ENCODE measurements at regions not wholly inside any gene's neighbourhood (a gene's known extent, or its start where the extent isn't known, plus 50 kb on each side); places are given as distances from the start of the nearest gene placed in this dataset.
"Not testable (repeated sequence)": the region's sequence is repeated elsewhere in the genome, so short reads cannot be mapped to it uniquely, and the experiment has no call there.

- BruUV-seq (replicated peaks), result no TSS peak
- intact Hi-C loops (cut with micrococcal nuclease), result no loop called here
- ChIA-PET CTCF (no interaction called here), POLR2A (no interaction called here)
- Mint-ChIP-seq H3K36me3 (ENCODE audit: insufficient read depth, unreplicated experiment) (no peaks in the 10 kb centered on the region), H3K27me3 (ENCODE audit: insufficient read depth, unreplicated experiment) (peaks cover 47% of the 10 kb centered on the region), H3K4me3 (ENCODE audit: unreplicated experiment) (no peak overlapping the region), H3K27ac (ENCODE audit: low read depth, unreplicated experiment) (no peak overlapping the region), H3K9me3 (ENCODE audit: unreplicated experiment) (no peaks in the 10 kb centered on the region), H3K4me1 (ENCODE audit: insufficient read depth, unreplicated experiment) (no peaks in the 10 kb centered on the region)
- no peak for TF ChIP-seq CTCF (IDR thresholded peaks at IDR 0.05; ENCODE audit: unreplicated experiment)
- no peak for DNase-seq (ENCODE audit: unreplicated experiment)
Observed at GRCh38 chr7:1301882-1302251, 69.2 kb downstream of the UNCX start.

- intact Hi-C loops (cut with micrococcal nuclease), result no loop called here
- no peaks in the 10 kb centered on the region for H3K9me3 Mint-ChIP-seq (ENCODE audit: unreplicated experiment)
- CTCF ChIA-PET, result no interaction called here
- H3K27me3 Mint-ChIP-seq (ENCODE audit: insufficient read depth, unreplicated experiment), result peaks cover 38% of the 10 kb centered on the region
- no peak for DNase-seq (ENCODE audit: unreplicated experiment)
- no peak overlapping the region for H3K27ac Mint-ChIP-seq (ENCODE audit: low read depth, unreplicated experiment)
- BruUV-seq (replicated peaks), result no TSS peak
- TF ChIP-seq CTCF (IDR thresholded peaks at IDR 0.05; ENCODE audit: unreplicated experiment), result no peak
- no peaks in the 10 kb centered on the region for H3K4me1 Mint-ChIP-seq (ENCODE audit: insufficient read depth, unreplicated experiment)
- H3K4me3 Mint-ChIP-seq (ENCODE audit: unreplicated experiment), result no peak overlapping the region
- H3K36me3 Mint-ChIP-seq (ENCODE audit: insufficient read depth, unreplicated experiment), result no peaks in the 10 kb centered on the region
- POLR2A ChIA-PET, result no interaction called here
Observed at GRCh38 chr7:1302936-1303335, 70.3 kb downstream of the UNCX start.

GRCh38 chr7:1304011-1304410 lies 71.3 kb downstream of the UNCX start:
- H3K36me3 Mint-ChIP-seq (ENCODE audit: insufficient read depth, unreplicated experiment); H3K4me3 Mint-ChIP-seq (ENCODE audit: unreplicated experiment); intact Hi-C loops (cut with micrococcal nuclease); H3K9me3 Mint-ChIP-seq (ENCODE audit: unreplicated experiment); BruUV-seq (replicated peaks); POLR2A ChIA-PET; CTCF ChIA-PET; DNase-seq (ENCODE audit: unreplicated experiment); H3K27ac Mint-ChIP-seq (ENCODE audit: low read depth, unreplicated experiment); H3K4me1 Mint-ChIP-seq (ENCODE audit: insufficient read depth, unreplicated experiment): not testable (repeated sequence)
- peaks cover 30% of the 10 kb centered on the region for H3K27me3 Mint-ChIP-seq (ENCODE audit: insufficient read depth, unreplicated experiment)

DNA sequence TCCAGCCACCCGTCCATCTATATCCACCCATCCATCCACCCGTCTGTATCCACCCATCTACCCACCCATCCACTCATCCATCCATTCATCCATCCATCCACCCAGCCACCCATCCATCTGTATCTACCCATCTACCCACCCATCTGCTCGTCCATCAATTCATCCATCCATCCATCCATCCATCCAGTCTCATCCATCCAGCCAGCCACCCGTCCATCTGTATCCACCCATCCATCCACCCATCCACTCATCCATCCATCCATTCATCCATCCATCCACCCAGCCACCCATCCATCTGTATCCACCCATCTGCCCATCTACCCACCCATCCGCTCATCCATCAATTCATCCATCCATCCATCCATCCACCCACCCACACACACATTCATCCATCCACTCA lies 73.2 kb downstream of the UNCX start:
- no TSS peak for BruUV-seq (replicated peaks)
- intact Hi-C loops (cut with micrococcal nuclease), result no loop called here
- H3K9me3 Mint-ChIP-seq (ENCODE audit: unreplicated experiment), result no peaks in the 10 kb centered on the region
- no peak for TF ChIP-seq CTCF (IDR thresholded peaks at IDR 0.05; ENCODE audit: unreplicated experiment)
- H3K36me3 Mint-ChIP-seq (ENCODE audit: insufficient read depth, unreplicated experiment), result no peaks in the 10 kb centered on the region
- no peak for DNase-seq (ENCODE audit: unreplicated experiment)
- no peak overlapping the region for H3K4me3 Mint-ChIP-seq (ENCODE audit: unreplicated experiment)
- POLR2A ChIA-PET, result no interaction called here
- H3K4me1 Mint-ChIP-seq (ENCODE audit: insufficient read depth, unreplicated experiment), result no peaks in the 10 kb centered on the region
- no peak overlapping the region for H3K27ac Mint-ChIP-seq (ENCODE audit: low read depth, unreplicated experiment)
- CTCF ChIA-PET, result interaction anchor here (1.0 kb wide), 1 partner anchor 10 kb away, joined by 3 read pairs; no protein-coding TSS in a partner anchor
- H3K27me3 Mint-ChIP-seq (ENCODE audit: insufficient read depth, unreplicated experiment), result peaks cover 30% of the 10 kb centered on the region

DNA sequence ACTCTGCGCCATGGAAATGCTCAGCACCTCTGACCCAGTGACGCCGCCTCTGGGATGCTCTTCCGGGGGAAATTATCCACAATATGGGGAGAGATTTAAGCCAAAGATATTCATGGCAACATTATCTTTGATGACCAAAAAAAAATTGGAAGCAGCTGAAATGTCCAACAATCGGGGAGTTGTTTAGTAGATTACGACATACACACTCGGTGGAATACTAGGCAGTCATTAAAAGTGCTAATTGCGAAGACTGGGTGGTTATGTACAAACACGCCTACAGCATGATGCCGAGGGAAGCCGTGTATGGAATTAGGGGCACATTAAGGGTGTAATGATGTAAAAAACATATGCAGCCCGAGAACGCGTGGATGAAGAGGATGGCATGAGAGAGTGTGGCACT lies 75.2 kb downstream of the UNCX start:
- Mint-ChIP-seq H3K9me3 (ENCODE audit: unreplicated experiment) (no peaks in the 10 kb centered on the region), H3K27me3 (ENCODE audit: insufficient read depth, unreplicated experiment) (peaks cover 30% of the 10 kb centered on the region), H3K36me3 (ENCODE audit: insufficient read depth, unreplicated experiment) (no peaks in the 10 kb centered on the region), H3K4me1 (ENCODE audit: insufficient read depth, unreplicated experiment) (no peaks in the 10 kb centered on the region), H3K27ac (ENCODE audit: low read depth, unreplicated experiment) (no peak overlapping the region), H3K4me3 (ENCODE audit: unreplicated experiment) (no peak overlapping the region)
- POLR2A ChIA-PET, result interaction anchor here (0.6 kb wide), 1 partner anchor 88 kb away, joined by 3 read pairs; no protein-coding TSS in a partner anchor
- CTCF ChIA-PET, result no interaction called here
- TF ChIP-seq CTCF (IDR thresholded peaks at IDR 0.05; ENCODE audit: unreplicated experiment), result no peak
- no peak for DNase-seq (ENCODE audit: unreplicated experiment)
- BruUV-seq (replicated peaks), result no TSS peak
- intact Hi-C loops (cut with micrococcal nuclease), result no loop called here
